Caki2 (cell line): ENCODE measurements at regions not wholly inside any gene's neighbourhood (a gene's known extent, or its start where the extent isn't known, plus 50 kb on each side); places are given as distances from the start of the nearest gene placed in this dataset.

Experiments used
- DNase-seq: peaks from one replicate; pipeline ENCODE4 v3.0.0-alpha.2; 2015; ENCODE audit warnings: low read depth
- in situ Hi-C: cut with HindIII; loops from 2 replicates; pipeline ENCODE4 v1.10.0; 2016; ENCODE audit warnings: low sequenced_read_pairs, low pct_unique_long_range_greater_than_20kb, mixed read lengths

DNA sequence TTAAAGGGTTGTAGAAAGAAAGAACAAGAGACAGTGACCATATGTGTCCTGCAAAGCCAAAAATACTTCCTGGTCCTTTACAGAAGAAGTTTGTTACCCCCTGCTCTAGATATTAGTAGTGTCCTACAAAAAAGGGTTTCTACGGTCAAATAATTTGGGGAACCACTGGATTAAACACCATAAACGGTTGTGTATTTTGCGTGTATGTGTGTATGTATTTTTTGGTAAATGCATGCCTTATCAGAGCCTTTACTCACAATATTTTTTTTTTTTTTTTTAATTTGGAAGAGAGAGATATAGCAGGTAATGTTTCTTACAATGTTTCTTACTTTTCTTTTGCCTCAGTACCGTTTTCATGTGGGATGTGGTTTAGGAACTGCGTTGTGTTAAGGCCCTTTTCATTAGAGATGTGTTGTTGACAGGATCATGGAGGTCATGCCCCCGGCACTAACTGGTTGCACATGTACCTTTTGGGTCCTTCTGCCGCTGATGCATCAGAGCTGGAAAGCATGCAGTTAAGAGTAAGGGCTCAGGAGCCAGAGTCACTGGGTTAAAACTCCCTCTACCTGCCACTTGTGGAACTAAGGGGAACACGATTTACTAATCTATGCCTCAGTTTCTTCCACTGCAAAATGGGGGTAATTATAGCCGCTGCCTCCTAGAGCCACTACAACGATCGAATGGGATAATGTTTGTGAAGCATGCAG, 234.6 kb upstream of the KAZN start:
- in situ Hi-C loops = no loop called here
- no peak for DNase-seq

GRCh38 chr1:14365301-14365988, 233.0 kb upstream of the KAZN start:
- no peak for DNase-seq
- in situ Hi-C loops = no loop called here

- DNase-seq = no peak
- in situ Hi-C loops = no loop called here
These were observed 232.1 kb upstream of the KAZN start for GRCh38 chr1:14366091-14367018.

DNA sequence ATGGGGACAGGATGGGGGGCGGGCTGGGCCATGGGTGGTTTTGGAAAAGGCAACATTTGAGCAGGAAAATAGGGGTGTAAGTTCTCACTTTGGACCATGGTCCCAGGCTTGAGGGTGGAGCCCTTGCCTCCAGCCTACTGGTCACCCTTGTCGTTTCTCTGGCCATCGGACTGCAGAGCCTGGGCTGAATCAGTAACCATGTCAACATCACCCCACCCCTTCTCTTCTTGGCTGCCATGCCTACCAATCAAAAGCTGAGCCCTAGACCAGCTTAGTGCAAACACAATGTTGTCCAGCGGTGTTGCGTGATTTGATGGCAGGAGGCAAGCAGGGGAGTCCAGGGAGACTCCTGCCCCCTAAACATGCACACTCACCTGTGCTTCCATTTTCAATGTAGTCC, 231.0 kb upstream of the KAZN start:
- no peak for DNase-seq
- in situ Hi-C loops = no loop called here

DNA sequence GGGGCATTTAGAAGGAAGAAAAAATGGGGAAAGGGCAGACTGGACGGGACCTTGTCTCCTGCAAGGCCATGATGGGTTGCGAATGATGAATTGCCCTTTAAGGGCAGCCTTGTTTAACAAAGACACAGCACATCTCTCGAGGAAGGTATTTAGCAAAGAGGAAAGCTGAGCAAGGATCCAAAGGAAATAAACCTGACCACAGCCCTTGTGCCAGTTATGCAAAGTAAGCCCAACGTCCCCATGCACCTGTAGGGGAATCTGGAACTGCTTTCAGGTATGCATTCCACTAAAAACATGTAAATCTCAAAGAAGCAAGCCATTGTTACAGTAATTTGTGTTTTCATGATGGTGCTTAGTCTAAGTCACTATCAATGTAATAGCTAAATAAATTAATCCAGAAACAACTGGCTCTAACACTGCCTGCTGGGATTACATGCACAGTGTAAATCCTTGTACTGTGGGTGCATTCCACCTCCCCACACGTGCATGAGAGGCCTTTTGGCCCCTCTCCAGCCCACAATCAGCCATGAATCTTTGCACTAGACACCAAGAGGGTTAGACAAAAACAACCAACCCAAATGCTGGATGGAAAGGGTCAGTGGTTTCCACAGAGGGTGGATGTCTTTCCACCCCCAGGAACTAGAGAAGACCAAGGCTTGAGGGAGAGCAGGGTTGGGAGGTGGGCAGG, 228.8 kb upstream of the KAZN start:
- no peak for DNase-seq
- in situ Hi-C loops = no loop called here

- no peak for DNase-seq
- in situ Hi-C loops = no loop called here
These were observed 226.6 kb upstream of the KAZN start for GRCh38 chr1:14371771-14372497.

DNA sequence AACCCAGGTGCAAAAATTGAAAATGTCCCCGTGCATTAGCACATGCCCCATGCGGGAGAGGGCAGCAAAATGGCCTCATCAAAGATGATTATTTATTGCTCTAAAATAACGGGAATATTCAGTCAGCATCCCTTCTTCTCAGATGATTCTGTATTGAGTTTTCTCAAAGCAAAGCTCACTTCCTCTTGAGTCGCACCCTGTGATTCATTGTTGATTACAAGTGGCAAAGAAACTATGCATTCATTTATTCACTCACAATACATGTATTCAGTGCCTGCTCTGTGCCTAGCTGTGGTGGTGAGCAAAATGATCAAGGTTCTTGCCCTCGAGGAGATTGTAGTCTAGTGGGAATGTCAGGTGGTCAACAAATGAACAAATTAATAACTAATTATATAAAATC, 226.0 kb upstream of the KAZN start:
- in situ Hi-C loops = no loop called here
- no peak for DNase-seq

- DNase-seq = no peak
These were observed 225.3 kb upstream of the KAZN start for GRCh38 chr1:14373081-14373758.

GRCh38 chr1:14375226-14375625, 223.3 kb upstream of the KAZN start:
- in situ Hi-C loops = no loop called here
- DNase-seq = no peak

More at GRCh38 chr1:14373081-14373758, 225.3 kb upstream of the KAZN start:
- in situ Hi-C loops = no loop called here

DNA sequence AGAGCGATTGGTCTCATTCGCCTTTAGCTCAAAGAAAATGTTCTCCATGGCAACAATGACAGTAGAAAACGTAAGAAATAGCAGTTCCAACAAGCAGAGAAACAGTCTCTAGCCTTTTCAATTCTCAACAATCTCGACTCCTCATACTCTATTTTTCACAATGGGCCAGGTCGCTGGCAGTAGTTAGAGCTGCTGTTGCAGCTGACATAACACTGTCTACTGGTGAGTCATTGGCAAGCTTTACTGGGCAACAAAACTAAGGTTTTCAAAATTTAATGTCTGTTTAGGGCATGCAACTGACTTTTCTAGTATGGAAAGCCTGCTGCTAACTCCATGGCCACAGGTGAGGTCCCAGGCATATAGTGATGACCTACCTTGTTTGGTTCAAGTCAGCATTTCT, 221.1 kb upstream of the KAZN start:
- in situ Hi-C loops = no loop called here
- no peak for DNase-seq

GRCh38 chr1:14380408-14380807, 218.1 kb upstream of the KAZN start:
- in situ Hi-C loops = no loop called here
- no peak for DNase-seq

DNA sequence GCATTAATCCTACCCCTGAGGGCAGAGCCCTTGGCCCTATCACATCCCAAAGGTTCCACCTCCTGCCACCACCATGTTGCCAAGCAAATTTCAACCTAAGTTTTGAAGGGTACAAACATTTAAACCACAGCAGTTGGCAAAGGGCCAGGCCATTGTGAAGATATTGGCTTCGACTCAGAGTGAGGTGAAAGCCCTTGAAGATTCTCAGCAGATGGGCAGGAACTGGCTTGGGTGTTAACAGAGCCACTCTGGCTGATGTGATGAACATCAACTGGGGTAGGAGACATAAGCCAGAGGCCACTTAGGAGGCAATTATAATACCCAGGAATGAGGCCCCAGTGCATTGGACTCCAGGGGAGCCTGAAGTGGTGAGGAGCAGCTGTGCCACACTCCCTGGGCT, 207.7 kb upstream of the KAZN start:
- in situ Hi-C loops = no loop called here
- no peak for DNase-seq

GRCh38 chr1:14392161-14392858, 206.2 kb upstream of the KAZN start:
- no peak for DNase-seq
- in situ Hi-C loops = no loop called here

DNA sequence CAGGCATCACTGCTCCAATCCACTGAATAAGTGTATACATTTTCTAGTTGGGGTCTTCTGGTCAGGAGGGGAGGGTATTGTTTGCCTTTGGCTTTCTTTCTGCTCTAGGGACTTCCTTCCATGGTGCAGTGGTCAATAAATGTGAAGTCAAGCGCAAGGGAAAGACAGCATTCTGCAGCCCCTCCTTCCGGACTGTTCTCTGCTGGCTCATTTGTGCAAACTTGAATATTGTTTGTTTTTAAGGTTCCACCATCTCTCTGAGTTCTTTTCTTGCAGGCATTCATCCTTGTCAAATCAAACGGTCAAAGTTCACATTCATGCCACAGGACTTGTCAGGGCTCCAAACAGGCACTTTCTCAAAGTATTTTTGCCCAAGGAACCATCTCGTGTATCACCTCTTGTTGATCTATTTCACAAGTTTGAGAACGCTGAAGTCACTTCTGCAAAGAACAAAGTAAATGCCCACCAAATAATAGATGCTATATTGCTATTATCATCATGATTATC, 205.6 kb upstream of the KAZN start:
- in situ Hi-C loops = no loop called here
- DNase-seq = peak; percentile 93

DNA sequence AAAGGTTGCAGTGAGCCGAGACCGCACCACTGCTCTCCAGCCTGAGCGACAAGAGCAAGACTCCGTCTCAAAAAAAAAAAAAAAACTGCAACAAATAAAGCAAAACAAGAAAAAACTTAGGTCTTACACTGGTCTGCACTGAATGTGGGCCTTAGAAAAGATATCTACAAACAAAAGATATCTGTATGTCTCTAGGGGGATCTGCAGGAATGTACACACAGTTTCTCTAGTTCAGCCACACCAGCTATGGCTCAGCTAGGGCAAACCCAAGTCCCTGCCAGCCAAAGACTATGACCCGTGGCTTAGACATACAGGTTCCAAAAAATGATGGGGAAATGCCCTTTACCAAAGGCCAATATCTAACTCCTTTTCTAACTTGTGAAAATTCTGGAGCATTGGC, 202.4 kb upstream of the KAZN start:
- in situ Hi-C loops = no loop called here
- DNase-seq = no peak

DNA sequence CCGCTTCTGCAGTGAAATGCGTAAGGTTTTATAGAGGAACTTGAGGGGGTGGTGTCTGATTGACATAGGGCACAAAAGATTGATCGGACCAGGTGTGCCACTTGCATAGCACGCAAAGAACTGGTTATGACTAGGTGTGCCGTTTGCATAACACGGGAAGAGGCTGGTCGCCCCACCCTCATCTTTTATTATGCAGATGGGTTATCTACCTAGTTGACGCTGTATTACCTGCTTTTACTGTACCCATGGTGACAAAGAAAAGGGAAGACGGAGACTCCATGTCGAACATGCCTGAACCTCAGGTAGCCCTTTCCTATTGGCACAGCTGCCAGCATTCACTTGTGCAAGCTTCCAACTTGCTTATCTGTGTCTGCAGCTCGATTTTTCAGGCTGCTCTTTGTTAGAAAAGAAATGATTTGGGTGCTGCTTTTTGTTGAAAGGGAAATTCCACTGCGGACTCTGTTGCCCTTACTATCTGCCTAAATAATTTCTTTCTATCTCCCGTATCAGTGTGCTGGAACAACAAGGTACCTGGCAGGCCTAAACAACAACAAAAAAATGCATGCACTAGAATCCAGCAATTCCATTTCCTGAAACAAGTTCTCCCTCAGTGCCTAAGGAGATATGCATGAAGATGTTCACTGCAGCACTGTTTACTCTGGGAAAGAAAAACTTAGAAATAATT, 194.4 kb upstream of the KAZN start:
- in situ Hi-C loops = loop anchor here (5.0 kb wide), 1 partner anchor 53 kb away; no protein-coding TSS in a partner anchor
- no peak for DNase-seq
